ENCODE measurements at regions not wholly inside any gene's neighbourhood (a gene's known extent, or its start where the extent isn't known, plus 50 kb on each side); places are given as distances from the start of the nearest gene placed in this dataset.

- TF ChIP-seq POLR2A (IDR thresholded peaks at IDR 0.05), result no peak
- no peak for TF ChIP-seq CTCF (IDR thresholded peaks at IDR 0.05)
These were observed 172.5 kb downstream of the POU4F1 start for GRCh38 chr13:78430811-78431210.

Data from prostate gland (tissue), 2 donors.